ENCODE measurements at regions not wholly inside any gene's neighbourhood (a gene's known extent, or its start where the extent isn't known, plus 50 kb on each side); places are given as distances from the start of the nearest gene placed in this dataset.

- TF ChIP-seq POU2F2 (IDR thresholded peaks at IDR 0.05; ENCODE audit: low read depth, low read length) (no peak), POLR2AphosphoS5 (IDR thresholded peaks at IDR 0.05; ENCODE audit: low read depth, low read length) (no peak)
These were observed 571.1 kb downstream of the TNS1 start for GRCh38 chr2:217431577-217432269.
